Motor neuron (in vitro differentiated cells): ENCODE measurements at regions not wholly inside any gene's neighbourhood (a gene's known extent, or its start where the extent isn't known, plus 50 kb on each side); places are given as distances from the start of the nearest gene placed in this dataset.

Experiments used
- ATAC-seq, 8 experiments: fragments of 200-7000 bp; cut with Tn5 transposase; replicated peaks in 6 of 8; 2 replicates each; pipeline ENCODE4 v1.8.0; 2021; ENCODE audit warnings: mild to moderate bottlenecking in 8 of 8, moderate library complexity in 8 of 8
- H3K27ac ChIP-seq, 2 donors: fragments of 250-450 bp; sonication (Bioruptor Pico); 2 replicates each; pipeline ENCODE4 v1.9.0; 2021; ENCODE audit warnings: antibody characterized with exemption in 2 of 2, mild to moderate bottlenecking in 2 of 2, moderate library complexity in 1 of 2
- H3K4me1 ChIP-seq, 2 donors: fragments of 250-450 bp; sonication (Bioruptor Pico); replicated peaks in 1 of 2; 2 replicates each; pipeline ENCODE4 v1.6.1; 2021; ENCODE audit warnings: antibody characterized with exemption in 2 of 2, mild to moderate bottlenecking in 2 of 2, moderate library complexity in 1 of 2
- H3K4me3 ChIP-seq, 5 donors: fragments of 250-450 bp; sonication (Bioruptor Pico); 2 replicates each; pipeline ENCODE4 v1.9.0; 2021; ENCODE audit warnings: antibody characterized with exemption in 5 of 5, mild to moderate bottlenecking in 5 of 5, moderate library complexity in 4 of 5
- WGBS, 10 experiments: fragments of 450-650 bp; shearing (Covaris generic); methylation state at CpG; one replicate each; pipeline ENCODE4 v1.0.0; 2022; 5-methylcytosine and 5-hydroxymethylcytosine counted together
- in situ Hi-C, 9 experiments: fragments of 400-800 bp; cut with MboI; loops; one replicate each; pipeline ENCODE4 v1.15.0; 2021; ENCODE audit warnings: low sequenced_read_pairs in 9 of 9, low pct_unique_long_range_greater_than_20kb in 2 of 9; ENCODE audit not compliant: unreplicated experiment in 9 of 9

GRCh38 chr3:116980099-116980498, 270.5 kb downstream of the TUSC7 start:
- in situ Hi-C loops: no loop called here
- WGBS, 10 experiments: 0 to 89% (median 50%) methylated on average over 1 to 3 of the region's 3 CpGs; no CpG with 5 or more reads in 1 of the 10 experiments
- ATAC-seq: no peak
- Histone ChIP-seq H3K4me1 (peaks cover 3% of the 10 kb centered on the region in 2 donors), H3K27ac (no peak overlapping the region), H3K4me3 (no peak overlapping the region)

- H3K27ac ChIP-seq: no peak overlapping the region
- in situ Hi-C loops: no loop called here
- peak in 1 of 8 experiments; percentile 53 for ATAC-seq
- 10 to 90% (median 79%) methylated on average over 1 to 5 of the region's 5 CpGs for WGBS, 10 experiments
- peaks cover 3% of the 10 kb centered on the region in 2 donors for H3K4me1 ChIP-seq
- H3K4me3 ChIP-seq: no peak overlapping the region
Measured at GRCh38 chr3:116981089-116981488, 271.5 kb downstream of the TUSC7 start.

- no peak for ATAC-seq
- Histone ChIP-seq H3K4me1 (peaks cover 3% of the 10 kb centered on the region in 2 donors), H3K4me3 (no peak overlapping the region), H3K27ac (no peak overlapping the region)
- in situ Hi-C loops: no loop called here
Measured at GRCh38 chr3:116984301-116984700, 274.7 kb downstream of the TUSC7 start.

GRCh38 chr3:116994351-116994879, 284.8 kb downstream of the TUSC7 start:
- in situ Hi-C loops: no loop called here
- WGBS, 10 experiments: 20 to 100% (median 65%) methylated on average over 1 to 3 of the region's 3 CpGs; no CpG with 5 or more reads in 1 of the 10 experiments

DNA sequence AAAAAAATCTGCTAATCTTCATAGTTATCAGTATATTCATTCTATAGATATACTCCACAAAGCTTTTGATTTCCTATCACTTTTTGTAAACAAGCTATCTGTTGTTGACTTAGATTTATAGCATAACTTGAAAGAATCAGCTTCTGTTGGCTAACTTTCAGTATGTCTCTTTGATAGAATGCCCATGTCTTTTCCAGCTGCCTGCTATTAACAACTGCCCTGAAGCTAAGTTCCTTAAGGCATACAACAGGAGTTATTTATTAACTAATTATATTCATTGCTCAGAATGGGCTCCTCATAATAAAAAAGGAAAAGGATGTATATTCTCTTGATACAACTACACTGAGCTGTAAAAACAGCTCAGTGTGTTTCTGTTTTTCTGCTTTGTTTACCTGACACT, 293.9 kb downstream of the TUSC7 start:
- no peaks in the 10 kb centered on the region for H3K4me1 ChIP-seq
- in situ Hi-C loops: no loop called here
- H3K27ac ChIP-seq: no peak overlapping the region
- H3K4me3 ChIP-seq: no peak overlapping the region
- no peak for ATAC-seq

More at GRCh38 chr3:116994351-116994879, 284.8 kb downstream of the TUSC7 start:
- ATAC-seq: no peak
- Histone ChIP-seq H3K4me3 (no peak overlapping the region), H3K4me1 (no peaks in the 10 kb centered on the region), H3K27ac (no peak overlapping the region)

DNA sequence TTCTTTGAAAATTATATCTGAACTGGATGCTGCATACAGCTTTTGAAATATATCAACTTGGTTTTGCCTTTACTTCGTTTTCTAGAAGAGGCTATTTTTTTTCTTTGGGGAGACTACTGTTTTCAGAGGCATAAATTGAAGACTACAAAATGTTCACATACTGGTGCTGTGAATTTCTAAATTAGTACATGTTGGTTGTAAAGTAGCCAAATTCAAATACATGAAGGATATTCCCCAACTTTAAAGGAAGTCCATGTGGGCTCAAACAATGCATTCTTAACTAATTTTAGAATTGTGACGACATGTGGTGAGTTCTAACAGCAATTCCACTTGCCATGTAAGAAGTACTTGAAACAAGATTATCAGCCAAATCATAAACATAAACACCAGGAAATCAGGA, 295.7 kb downstream of the TUSC7 start:
- no peaks in the 10 kb centered on the region for H3K4me1 ChIP-seq
- no peak for ATAC-seq
- WGBS, 10 experiments: 0 to 100% (median 46%) methylated on average over 2 of the region's 2 CpGs; no CpG with 5 or more reads in 2 of the 10 experiments
- in situ Hi-C loops: no loop called here
- H3K4me3 ChIP-seq: no peak overlapping the region
- no peak overlapping the region for H3K27ac ChIP-seq

DNA sequence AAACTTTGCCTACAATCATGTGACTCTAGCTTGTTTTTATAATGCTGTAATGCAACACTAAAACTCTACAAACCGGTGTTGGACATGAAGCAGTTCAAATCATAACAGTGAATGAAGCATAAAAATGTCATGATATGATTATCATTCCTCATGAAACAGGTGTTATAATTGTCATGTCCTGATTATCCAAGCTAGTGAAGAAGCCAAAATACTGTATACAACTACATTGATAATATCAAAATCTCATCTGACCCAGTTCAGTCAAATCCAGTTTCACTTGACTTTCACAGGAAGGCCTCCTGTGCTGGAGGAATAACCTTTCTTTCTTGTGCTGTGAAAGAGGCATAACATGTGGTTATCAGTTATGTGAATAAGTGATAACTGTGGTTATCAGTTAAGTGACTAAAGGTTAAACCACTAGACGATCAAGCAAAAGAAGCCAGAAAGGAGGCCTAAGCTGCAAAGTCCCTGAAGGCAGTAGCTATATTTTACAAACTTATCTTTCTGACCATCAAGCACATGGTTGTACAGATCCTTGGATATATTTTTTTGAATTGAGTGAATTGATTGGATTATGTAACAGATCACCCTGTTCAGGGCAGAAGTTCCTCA, 296.4 kb downstream of the TUSC7 start:
- WGBS, 10 experiments: 20 to 88% (median 57%) methylated on average over 1 to 2 of the region's 2 CpGs; no CpG with 5 or more reads in 2 of the 10 experiments
- no peak for ATAC-seq
- in situ Hi-C loops: no loop called here

GRCh38 chr3:117010318-117010717, 300.7 kb downstream of the TUSC7 start:
- Histone ChIP-seq H3K4me1 (no peaks in the 10 kb centered on the region), H3K27ac (no peak overlapping the region), H3K4me3 (no peak overlapping the region)
- in situ Hi-C loops: loop anchor here in 1 of 9 experiments (10.0 kb wide), 1 partner anchor 136 kb away; no protein-coding TSS in a partner anchor
- ATAC-seq: peak in 1 of 8 experiments; percentile 61
- 50 to 100% (median 73%) methylated on average over 1 of the region's 1 CpG; no CpG with 5 or more reads in 2 of the 10 experiments for WGBS, 10 experiments

More for the DNA sequence above, 296.4 kb downstream of the TUSC7 start:
- Histone ChIP-seq H3K4me1 (no peaks in the 10 kb centered on the region), H3K27ac (no peak overlapping the region), H3K4me3 (no peak overlapping the region)

DNA sequence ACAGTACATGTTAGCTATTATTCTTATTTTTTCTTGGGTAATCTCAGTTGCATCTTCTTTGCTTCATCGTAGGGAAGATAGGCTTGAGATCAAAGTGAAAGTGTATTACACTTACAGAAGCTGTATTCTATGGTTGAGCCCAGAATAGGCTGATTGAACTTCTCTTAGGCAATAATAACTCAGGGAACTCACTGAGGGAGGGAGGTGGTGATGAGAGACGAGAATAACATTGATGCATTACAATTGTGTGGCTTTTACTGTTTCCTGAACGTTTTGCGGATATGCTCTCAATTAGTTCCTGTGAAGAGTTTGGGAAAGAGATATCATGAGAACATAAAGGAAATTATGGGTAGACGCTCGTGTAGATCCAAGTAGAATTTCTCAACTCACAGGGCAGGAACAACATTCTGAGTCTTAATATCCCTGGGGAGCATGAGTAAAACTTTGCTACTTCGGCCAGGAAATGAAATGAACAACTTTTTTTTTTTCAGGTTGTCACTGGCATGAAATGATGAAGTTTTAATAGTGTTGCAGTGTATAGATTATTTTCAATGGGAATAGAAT, 302.2 kb downstream of the TUSC7 start:
- H3K4me1 ChIP-seq: peaks cover 2 to 3% of the 10 kb centered on the region in 2 donors
- in situ Hi-C loops: loop anchor here in 1 of 9 experiments (10.0 kb wide), 1 partner anchor 137 kb away; no protein-coding TSS in a partner anchor
- H3K27ac ChIP-seq: no peak overlapping the region
- no peak overlapping the region for H3K4me3 ChIP-seq
- no peak for ATAC-seq
- 40 to 100% (median 87%) methylated on average over 1 to 7 of the region's 7 CpGs for WGBS, 10 experiments

GRCh38 chr3:117016378-117016777, 306.8 kb downstream of the TUSC7 start:
- in situ Hi-C loops: loop anchor here in 1 of 9 experiments (10.0 kb wide), 1 partner anchor 142 kb away; no protein-coding TSS in a partner anchor
- Histone ChIP-seq H3K4me3 (no peak overlapping the region), H3K27ac (no peak overlapping the region), H3K4me1 (peaks cover 8 to 31% of the 10 kb centered on the region in 2 donors)
- ATAC-seq: peak in 6 of 8 experiments; percentile 12 to 70 (median 59)
- 73 to 80% methylated on average over 2 of the region's 2 CpGs; no CpG with 5 or more reads in 8 of the 10 experiments for WGBS, 10 experiments

GRCh38 chr3:117017135-117017894, 307.7 kb downstream of the TUSC7 start:
- H3K27ac ChIP-seq: no peak overlapping the region
- 16 to 87% (median 61%) methylated on average over 2 to 5 of the region's 7 CpGs; no CpG with 5 or more reads in 1 of the 10 experiments for WGBS, 10 experiments
- in situ Hi-C loops: loop anchor here in 1 of 9 experiments (10.0 kb wide), 1 partner anchor 143 kb away; no protein-coding TSS in a partner anchor

GRCh38 chr3:117018655-117019054, 309.1 kb downstream of the TUSC7 start:
- peak in 5 of 8 experiments; percentile 18 to 55 (median 46) for ATAC-seq
- H3K27ac ChIP-seq: peak overlapping the region in 1 of 2 donors; percentile 42
- 0 to 100% (median 61%) methylated on average over 1 to 5 of the region's 5 CpGs; no CpG with 5 or more reads in 1 of the 10 experiments for WGBS, 10 experiments
- peak overlapping the region in 1 of 5 donors; percentile 1 for H3K4me3 ChIP-seq
- in situ Hi-C loops: loop anchor here in 1 of 9 experiments (10.0 kb wide), 1 partner anchor 144 kb away; no protein-coding TSS in a partner anchor
- H3K4me1 ChIP-seq: peaks cover 8 to 31% of the 10 kb centered on the region in 2 donors

More at GRCh38 chr3:117017135-117017894, 307.7 kb downstream of the TUSC7 start:
- Histone ChIP-seq H3K4me1 (peaks cover 8 to 31% of the 10 kb centered on the region in 2 donors), H3K4me3 (no peak overlapping the region)
- ATAC-seq: peak in 3 of 8 experiments; percentile 19 to 60 (median 40)
